T-helper 2 cell treated with Interferon-gamma antibody and Interleukin-4, amounts not matched to agents 5 μg/mL and 100 μg/mL, for 36 hours (primary cell): ENCODE measurements at regions not wholly inside any gene's neighbourhood (a gene's known extent, or its start where the extent isn't known, plus 50 kb on each side); places are given as distances from the start of the nearest gene placed in this dataset.

ENCODE experiments used
- DNase-seq: peaks from one replicate; pipeline ENCODE4 v3.0.0; 2021; ENCODE audit warnings: low spot score
- H3K27ac Mint-ChIP-seq: one replicate; pipeline ENCODE4 v1.8.0; 2021; ENCODE audit warnings: mild to moderate bottlenecking, mixed read lengths
- H3K27me3 Mint-ChIP-seq: one replicate; pipeline ENCODE4 v1.8.0; 2021; ENCODE audit warnings: low read depth, mixed read lengths
- H3K36me3 Mint-ChIP-seq: one replicate; pipeline ENCODE4 v1.8.0; 2021; ENCODE audit warnings: low read depth, mixed read lengths
- H3K4me1 Mint-ChIP-seq: one replicate; pipeline ENCODE4 v1.8.0; 2021; ENCODE audit warnings: low read depth, mixed read lengths
- H3K4me3 Mint-ChIP-seq: one replicate; pipeline ENCODE4 v1.8.0; 2022; ENCODE audit warnings: mild to moderate bottlenecking, moderate library complexity, mixed read lengths
- H3K9me3 Mint-ChIP-seq: one replicate; pipeline ENCODE4 v1.8.0; 2021; ENCODE audit warnings: mixed read lengths

GRCh38 chr2:120989512-120990441 is 254.1 kb downstream of the GLI2 start:
- H3K4me1 Mint-ChIP-seq, result no peaks in the 10 kb centered on the region
- no peaks in the 10 kb centered on the region for H3K36me3 Mint-ChIP-seq
- H3K27ac Mint-ChIP-seq, result no peak overlapping the region
- no peak overlapping the region for H3K4me3 Mint-ChIP-seq
- H3K9me3 Mint-ChIP-seq, result no peaks in the 10 kb centered on the region
- no peaks in the 10 kb centered on the region for H3K27me3 Mint-ChIP-seq
- DNase-seq, result no peak

GRCh38 chr2:120990451-120990871 is 254.8 kb downstream of the GLI2 start:
- H3K4me1 Mint-ChIP-seq, result no peaks in the 10 kb centered on the region
- H3K4me3 Mint-ChIP-seq, result no peak overlapping the region
- no peaks in the 10 kb centered on the region for H3K27me3 Mint-ChIP-seq
- DNase-seq, result no peak
- H3K36me3 Mint-ChIP-seq, result no peaks in the 10 kb centered on the region
- no peak overlapping the region for H3K27ac Mint-ChIP-seq
- H3K9me3 Mint-ChIP-seq, result no peaks in the 10 kb centered on the region

- Mint-ChIP-seq H3K4me1 (no peaks in the 10 kb centered on the region), H3K36me3 (no peaks in the 10 kb centered on the region), H3K4me3 (no peak overlapping the region), H3K27me3 (no peaks in the 10 kb centered on the region), H3K9me3 (no peaks in the 10 kb centered on the region), H3K27ac (no peak overlapping the region)
- no peak for DNase-seq
Measured at GRCh38 chr2:120991441-120991840, 255.8 kb downstream of the GLI2 start.

GRCh38 chr2:120992791-120993555 is 257.3 kb downstream of the GLI2 start:
- Mint-ChIP-seq H3K4me1 (no peaks in the 10 kb centered on the region), H3K27me3 (no peaks in the 10 kb centered on the region), H3K4me3 (no peak overlapping the region), H3K27ac (no peak overlapping the region), H3K9me3 (no peaks in the 10 kb centered on the region), H3K36me3 (no peaks in the 10 kb centered on the region)
- no peak for DNase-seq

- no peaks in the 10 kb centered on the region for H3K27me3 Mint-ChIP-seq
- no peaks in the 10 kb centered on the region for H3K36me3 Mint-ChIP-seq
- no peak overlapping the region for H3K4me3 Mint-ChIP-seq
- no peaks in the 10 kb centered on the region for H3K9me3 Mint-ChIP-seq
- no peak for DNase-seq
- H3K27ac Mint-ChIP-seq, result no peak overlapping the region
- no peaks in the 10 kb centered on the region for H3K4me1 Mint-ChIP-seq
Measured at GRCh38 chr2:120993661-120994060, 258.0 kb downstream of the GLI2 start.

- Mint-ChIP-seq H3K27me3 (no peaks in the 10 kb centered on the region), H3K9me3 (no peaks in the 10 kb centered on the region), H3K4me1 (no peaks in the 10 kb centered on the region), H3K36me3 (no peaks in the 10 kb centered on the region), H3K27ac (no peak overlapping the region), H3K4me3 (no peak overlapping the region)
- no peak for DNase-seq
Measured at GRCh38 chr2:120994301-120994995, 258.8 kb downstream of the GLI2 start.

GRCh38 chr2:120995152-120995551 is 259.5 kb downstream of the GLI2 start:
- no peaks in the 10 kb centered on the region for H3K36me3 Mint-ChIP-seq
- no peak overlapping the region for H3K27ac Mint-ChIP-seq

GRCh38 chr2:120995656-120996190 is 260.1 kb downstream of the GLI2 start:
- no peaks in the 10 kb centered on the region for H3K4me1 Mint-ChIP-seq
- no peak overlapping the region for H3K4me3 Mint-ChIP-seq
- DNase-seq, result no peak
- H3K36me3 Mint-ChIP-seq, result no peaks in the 10 kb centered on the region
- H3K9me3 Mint-ChIP-seq, result no peaks in the 10 kb centered on the region
- H3K27ac Mint-ChIP-seq, result no peak overlapping the region
- H3K27me3 Mint-ChIP-seq, result no peaks in the 10 kb centered on the region

More at GRCh38 chr2:120995152-120995551, 259.5 kb downstream of the GLI2 start:
- no peaks in the 10 kb centered on the region for H3K9me3 Mint-ChIP-seq
- no peaks in the 10 kb centered on the region for H3K27me3 Mint-ChIP-seq
- DNase-seq, result no peak
- H3K4me1 Mint-ChIP-seq, result no peaks in the 10 kb centered on the region
- H3K4me3 Mint-ChIP-seq, result no peak overlapping the region

GRCh38 chr2:120999377-121000097 is 263.9 kb downstream of the GLI2 start:
- Mint-ChIP-seq H3K4me1 (no peaks in the 10 kb centered on the region), H3K27me3 (no peaks in the 10 kb centered on the region), H3K36me3 (no peaks in the 10 kb centered on the region), H3K9me3 (no peaks in the 10 kb centered on the region), H3K27ac (no peak overlapping the region), H3K4me3 (no peak overlapping the region)
- no peak for DNase-seq

GRCh38 chr2:121000804-121001203 is 265.1 kb downstream of the GLI2 start:
- Mint-ChIP-seq H3K27me3 (no peaks in the 10 kb centered on the region), H3K4me3 (no peak overlapping the region), H3K27ac (no peak overlapping the region), H3K9me3 (no peaks in the 10 kb centered on the region), H3K4me1 (no peaks in the 10 kb centered on the region), H3K36me3 (no peaks in the 10 kb centered on the region)
- DNase-seq, result no peak

- Mint-ChIP-seq H3K9me3 (no peaks in the 10 kb centered on the region), H3K27ac (no peak overlapping the region), H3K4me3 (no peak overlapping the region), H3K27me3 (no peaks in the 10 kb centered on the region), H3K36me3 (no peaks in the 10 kb centered on the region), H3K4me1 (no peaks in the 10 kb centered on the region)
- no peak for DNase-seq
Measured at GRCh38 chr2:121001641-121002040, 266.0 kb downstream of the GLI2 start.

GRCh38 chr2:121002597-121002996 is 266.9 kb downstream of the GLI2 start:
- no peak overlapping the region for H3K4me3 Mint-ChIP-seq
- H3K27me3 Mint-ChIP-seq, result no peaks in the 10 kb centered on the region
- no peaks in the 10 kb centered on the region for H3K9me3 Mint-ChIP-seq
- no peak overlapping the region for H3K27ac Mint-ChIP-seq
- H3K36me3 Mint-ChIP-seq, result no peaks in the 10 kb centered on the region
- no peaks in the 10 kb centered on the region for H3K4me1 Mint-ChIP-seq
- no peak for DNase-seq

- no peak overlapping the region for H3K4me3 Mint-ChIP-seq
- DNase-seq, result no peak
- no peaks in the 10 kb centered on the region for H3K4me1 Mint-ChIP-seq
- H3K27me3 Mint-ChIP-seq, result no peaks in the 10 kb centered on the region
- H3K27ac Mint-ChIP-seq, result no peak overlapping the region
- H3K36me3 Mint-ChIP-seq, result no peaks in the 10 kb centered on the region
- H3K9me3 Mint-ChIP-seq, result no peaks in the 10 kb centered on the region
Measured at GRCh38 chr2:121003391-121003790, 267.7 kb downstream of the GLI2 start.
